Mucosa of descending colon (tissue), 3 donors: ENCODE measurements at regions not wholly inside any gene's neighbourhood (a gene's known extent, or its start where the extent isn't known, plus 50 kb on each side); places are given as distances from the start of the nearest gene placed in this dataset.

Experiments used
- ATAC-seq: fragments of 200-7000 bp; cut with Tn5 transposase; one replicate; pipeline ENCODE4 v1.9.1; 2020; ENCODE audit warnings: mild to moderate bottlenecking, moderate library complexity
- DNase-seq, 3 donors: peaks; one replicate each; pipeline ENCODE4 v3.0.0-alpha.2; 2020
- H3K36me3 ChIP-seq: fragments of 200-600 bp; one replicate; pipeline ENCODE4 v1.8.0; 2021; ENCODE audit warnings: low read depth, mild to moderate bottlenecking
- H3K4me1 ChIP-seq: fragments of 200-600 bp; one replicate; pipeline ENCODE4 v1.8.0; 2021; ENCODE audit warnings: low read depth, mild to moderate bottlenecking
- H3K4me3 ChIP-seq: fragments of 200-600 bp; one replicate; pipeline ENCODE4 v1.8.0; 2021; ENCODE audit warnings: mild to moderate bottlenecking
- H3K9me3 ChIP-seq: fragments of 200-600 bp; one replicate; pipeline ENCODE4 v1.8.0; 2021; ENCODE audit warnings: mild to moderate bottlenecking
- intact Hi-C, 2 donors: fragments of 100-400 bp; cut with DNase I in 1 of 2; cut with micrococcal nuclease in 1 of 2; formaldehyde crosslinking; loops; one replicate each; pipeline versions ENCODE4 v1.11.0 to v1.11.1; 2022; cut with DNase I, micrococcal nuclease
- TF ChIP-seq, protein P1 (sequence below): fragments of 200-600 bp; IDR thresholded peaks from one replicate; pipeline ENCODE4 v1.8.0; 2022; ENCODE audit warnings: antibody characterized with exemption, mild to moderate bottlenecking
- donor health status: DM: no; HTN: no; CAD: no; lungs with moderate emphysema.
- donor health status: DM: no; HTN: no; CAD: no.
- donor health status: DM: no; HTN: yes; CAD: no.

DNA sequence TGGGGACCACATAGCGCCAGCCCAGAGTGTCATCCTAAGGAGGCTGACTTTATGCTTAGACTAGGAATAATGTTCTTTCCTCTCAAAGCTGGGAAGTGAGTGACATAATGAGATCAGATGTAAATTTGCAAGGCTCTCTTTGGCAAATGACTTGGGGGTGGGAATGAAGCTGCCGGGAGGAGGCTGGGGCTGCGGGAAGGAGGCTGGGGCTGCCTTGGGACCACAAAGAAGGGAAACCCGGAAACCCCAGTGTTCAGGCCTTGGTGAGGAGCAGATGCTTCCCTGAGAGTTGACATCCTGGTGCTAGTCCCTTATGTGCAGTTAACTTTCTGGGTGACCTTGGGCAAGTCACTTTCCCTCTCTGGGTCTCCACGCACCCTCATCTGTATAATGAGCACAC, 182.0 kb downstream of the CHST1 start:
- Histone ChIP-seq H3K4me3 (no peak overlapping the region), H3K9me3 (no peaks in the 10 kb centered on the region), H3K36me3 (no peaks in the 10 kb centered on the region), H3K4me1 (no peaks in the 10 kb centered on the region)
- DNase-seq (no peak), ATAC-seq (no peak)
- intact Hi-C loops, result no loop called here
- TF ChIP-seq, protein P1, sequence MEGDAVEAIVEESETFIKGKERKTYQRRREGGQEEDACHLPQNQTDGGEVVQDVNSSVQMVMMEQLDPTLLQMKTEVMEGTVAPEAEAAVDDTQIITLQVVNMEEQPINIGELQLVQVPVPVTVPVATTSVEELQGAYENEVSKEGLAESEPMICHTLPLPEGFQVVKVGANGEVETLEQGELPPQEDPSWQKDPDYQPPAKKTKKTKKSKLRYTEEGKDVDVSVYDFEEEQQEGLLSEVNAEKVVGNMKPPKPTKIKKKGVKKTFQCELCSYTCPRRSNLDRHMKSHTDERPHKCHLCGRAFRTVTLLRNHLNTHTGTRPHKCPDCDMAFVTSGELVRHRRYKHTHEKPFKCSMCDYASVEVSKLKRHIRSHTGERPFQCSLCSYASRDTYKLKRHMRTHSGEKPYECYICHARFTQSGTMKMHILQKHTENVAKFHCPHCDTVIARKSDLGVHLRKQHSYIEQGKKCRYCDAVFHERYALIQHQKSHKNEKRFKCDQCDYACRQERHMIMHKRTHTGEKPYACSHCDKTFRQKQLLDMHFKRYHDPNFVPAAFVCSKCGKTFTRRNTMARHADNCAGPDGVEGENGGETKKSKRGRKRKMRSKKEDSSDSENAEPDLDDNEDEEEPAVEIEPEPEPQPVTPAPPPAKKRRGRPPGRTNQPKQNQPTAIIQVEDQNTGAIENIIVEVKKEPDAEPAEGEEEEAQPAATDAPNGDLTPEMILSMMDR, result no peak

DNA sequence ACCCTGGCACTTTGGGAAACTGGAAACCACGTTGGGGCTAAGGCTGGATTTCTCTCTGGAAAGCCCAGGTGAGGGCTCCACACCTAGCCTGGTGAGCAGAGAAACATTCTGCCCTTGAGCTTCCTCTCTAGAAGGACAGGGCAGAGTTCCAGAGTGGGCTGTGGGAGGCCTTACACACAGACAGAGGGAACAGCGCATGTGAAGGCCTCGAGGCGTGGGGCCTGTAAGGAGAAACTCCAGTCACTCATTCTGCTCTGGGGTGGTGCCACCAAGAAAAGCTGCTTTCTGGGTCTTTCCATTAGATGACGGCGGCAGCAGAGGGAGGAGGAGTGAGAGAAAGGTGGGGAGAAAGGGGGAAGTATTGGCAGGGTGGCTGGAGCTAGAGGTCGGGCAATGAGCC, 183.1 kb downstream of the CHST1 start:
- Histone ChIP-seq H3K4me1 (no peaks in the 10 kb centered on the region), H3K9me3 (no peaks in the 10 kb centered on the region), H3K4me3 (no peak overlapping the region), H3K36me3 (no peaks in the 10 kb centered on the region)
- no peak for ATAC-seq
- no peak for DNase-seq
- intact Hi-C loops, result no loop called here
- TF ChIP-seq, protein P1, result no peak

DNA sequence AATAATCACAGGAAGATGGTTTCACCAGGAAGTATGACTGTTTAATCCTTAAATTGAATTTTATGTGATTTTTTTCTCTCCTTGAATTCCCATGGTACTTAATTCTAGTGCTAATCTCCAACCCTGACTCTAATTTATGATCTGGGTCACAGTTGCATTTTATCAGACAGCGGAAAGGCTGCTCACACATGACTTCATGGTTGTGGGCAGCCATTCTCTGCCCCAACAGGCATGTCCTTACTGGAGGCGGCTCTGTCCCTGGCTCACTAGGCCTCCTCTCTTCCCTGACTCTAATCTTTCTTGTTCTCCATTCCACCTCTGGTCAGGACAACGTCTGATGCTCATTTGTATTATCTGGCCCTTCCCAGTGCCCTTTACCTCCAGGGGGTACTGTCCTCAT, 184.4 kb downstream of the CHST1 start:
- Histone ChIP-seq H3K4me3 (no peak overlapping the region), H3K36me3 (no peaks in the 10 kb centered on the region), H3K4me1 (no peaks in the 10 kb centered on the region), H3K9me3 (no peaks in the 10 kb centered on the region)
- TF ChIP-seq, protein P1, result no peak
- ATAC-seq (no peak), DNase-seq (no peak)
- intact Hi-C loops, result no loop called here

DNA sequence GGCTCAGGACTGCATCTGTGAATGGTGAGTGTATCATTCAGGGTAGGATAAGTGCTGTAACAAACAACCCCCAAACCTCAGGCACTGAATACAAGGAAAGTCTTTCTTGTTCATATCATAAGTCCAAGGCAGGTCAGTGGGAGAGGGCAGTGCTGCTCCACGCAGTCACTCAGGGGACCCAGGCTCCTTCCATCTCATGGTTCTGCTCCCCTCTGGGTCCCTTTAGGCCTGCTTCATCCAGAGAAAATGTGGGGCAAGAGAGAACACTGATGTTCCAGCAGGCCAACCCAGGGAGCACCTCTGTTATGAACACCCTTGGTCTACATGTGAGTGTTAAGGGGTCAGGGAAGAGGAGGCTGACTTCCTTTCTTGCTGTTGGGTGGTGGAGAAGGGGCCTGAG, 187.8 kb downstream of the CHST1 start:
- TF ChIP-seq, protein P1, result no peak
- intact Hi-C loops, result no loop called here
- Histone ChIP-seq H3K4me1 (no peaks in the 10 kb centered on the region), H3K4me3 (no peak overlapping the region), H3K9me3 (no peaks in the 10 kb centered on the region), H3K36me3 (no peaks in the 10 kb centered on the region)
- no peak for DNase-seq
- ATAC-seq, result no peak

DNA sequence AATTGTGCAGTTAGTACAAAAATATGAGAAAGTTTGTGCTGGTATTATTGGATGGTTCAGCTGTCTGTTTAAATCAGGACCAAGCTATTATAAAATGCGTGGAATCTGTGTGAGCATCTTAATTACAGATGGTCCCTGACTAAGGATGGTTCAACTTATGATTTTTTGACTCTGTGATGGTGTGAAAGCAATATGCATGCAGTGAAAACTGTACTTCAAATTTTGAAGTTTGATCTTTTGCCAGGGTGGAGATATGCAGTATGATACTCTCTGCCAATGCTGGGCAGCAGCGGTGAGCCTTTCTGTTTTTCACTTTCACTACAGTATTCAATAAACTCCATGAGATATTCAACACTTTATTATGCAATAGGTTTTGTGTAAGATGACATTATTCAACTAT, 189.3 kb downstream of the CHST1 start:
- no peaks in the 10 kb centered on the region for H3K4me1 ChIP-seq
- intact Hi-C loops, result no loop called here
- no peak for ATAC-seq
- H3K4me3 ChIP-seq, result no peak overlapping the region
- no peaks in the 10 kb centered on the region for H3K9me3 ChIP-seq
- TF ChIP-seq, protein P1, result no peak
- H3K36me3 ChIP-seq, result no peaks in the 10 kb centered on the region
- DNase-seq, result no peak

DNA sequence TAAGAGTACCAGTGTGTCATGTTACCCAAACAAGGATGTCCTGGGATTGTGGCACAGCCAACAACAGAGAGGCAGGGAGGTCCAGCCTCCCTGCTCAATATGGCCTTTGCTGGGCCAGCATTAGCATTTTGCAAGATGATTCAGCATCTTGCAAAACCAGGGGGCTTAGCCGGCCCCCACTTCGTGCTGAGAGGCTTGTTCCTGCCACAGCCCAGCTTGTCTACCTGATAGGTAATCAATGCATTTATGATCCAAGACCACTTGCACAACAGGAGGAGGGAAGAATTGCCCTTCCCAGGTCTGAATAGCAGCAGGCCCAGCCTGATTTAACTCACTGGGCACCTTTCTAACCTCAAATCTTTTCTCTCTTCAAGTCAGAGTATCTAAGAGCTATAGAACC, 189.0 kb upstream of the SYT13 start:
- Histone ChIP-seq H3K4me1 (no peaks in the 10 kb centered on the region), H3K36me3 (no peaks in the 10 kb centered on the region), H3K4me3 (no peak overlapping the region), H3K9me3 (no peaks in the 10 kb centered on the region)
- no peak for ATAC-seq
- no peak for DNase-seq
- TF ChIP-seq, protein P1, result no peak
- intact Hi-C loops, result no loop called here
